NCI-H2029 (cell line): ENCODE measurements at regions not wholly inside any gene's neighbourhood (a gene's known extent, or its start where the extent isn't known, plus 50 kb on each side); places are given as distances from the start of the nearest gene placed in this dataset.
"Not testable (repeated sequence)": the region's sequence is repeated elsewhere in the genome, so short reads cannot be mapped to it uniquely, and the experiment has no call there.

Source experiments
- DNase-seq: peaks from one replicate; lab custom pipeline; 2025; lab: John Stamatoyannopoulos, UW

- DNase-seq = no peak
These were observed 728.5 kb upstream of the B3GALT2 start for GRCh38 chr1:193914871-193915270.

DNA sequence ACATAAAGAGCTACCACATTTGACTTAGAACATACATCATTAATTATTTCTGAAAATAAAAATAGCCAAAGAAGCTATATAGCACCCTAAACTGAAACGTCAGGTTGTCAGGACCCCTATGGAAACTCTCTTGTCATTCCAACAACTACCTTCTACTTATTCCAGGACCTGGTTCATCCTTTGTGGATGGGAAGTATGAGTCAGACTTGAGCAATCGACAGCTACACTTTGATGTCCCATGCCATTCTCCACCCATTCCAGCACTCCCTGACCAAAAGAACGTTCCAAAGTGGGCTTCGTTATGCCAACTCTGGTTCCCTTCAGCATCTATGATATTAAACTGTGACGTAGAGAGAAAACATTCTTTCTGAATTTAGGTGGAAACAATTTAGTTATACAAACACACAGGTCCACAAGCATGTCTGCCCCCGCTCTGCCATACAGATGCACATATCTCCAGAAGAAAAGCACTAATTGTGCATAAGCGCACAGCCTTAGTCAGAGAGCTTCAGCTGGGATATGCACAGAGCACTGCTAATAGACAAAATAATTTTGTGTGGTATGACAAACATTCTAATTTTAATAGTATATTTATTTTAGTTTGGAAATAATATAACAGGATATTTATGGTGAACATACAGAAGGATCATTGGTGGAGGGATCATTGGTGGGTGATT is 723.1 kb upstream of the B3GALT2 start:
- DNase-seq = no peak

GRCh38 chr1:193905288-193906085 is 719.1 kb upstream of the B3GALT2 start:
- no peak for DNase-seq

DNA sequence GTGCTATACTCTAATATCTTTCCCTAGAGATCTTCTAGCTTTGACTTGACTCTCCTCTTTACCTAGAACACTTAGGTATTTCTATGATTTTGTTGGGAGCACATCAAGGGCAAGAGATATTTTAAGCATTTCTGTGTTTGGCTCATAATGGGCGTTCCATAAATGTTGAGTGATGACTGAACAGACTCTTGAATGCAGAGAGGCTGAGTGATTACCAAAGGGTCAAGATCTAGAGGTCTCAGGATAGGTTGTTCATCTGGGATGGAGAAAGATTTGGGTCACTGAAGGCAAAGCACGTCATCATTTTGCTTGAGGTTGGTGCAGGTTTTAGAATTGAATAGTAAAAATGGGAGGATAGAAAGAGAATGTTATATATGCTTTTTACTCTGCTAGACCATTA is 705.4 kb upstream of the B3GALT2 start:
- no peak for DNase-seq

DNA sequence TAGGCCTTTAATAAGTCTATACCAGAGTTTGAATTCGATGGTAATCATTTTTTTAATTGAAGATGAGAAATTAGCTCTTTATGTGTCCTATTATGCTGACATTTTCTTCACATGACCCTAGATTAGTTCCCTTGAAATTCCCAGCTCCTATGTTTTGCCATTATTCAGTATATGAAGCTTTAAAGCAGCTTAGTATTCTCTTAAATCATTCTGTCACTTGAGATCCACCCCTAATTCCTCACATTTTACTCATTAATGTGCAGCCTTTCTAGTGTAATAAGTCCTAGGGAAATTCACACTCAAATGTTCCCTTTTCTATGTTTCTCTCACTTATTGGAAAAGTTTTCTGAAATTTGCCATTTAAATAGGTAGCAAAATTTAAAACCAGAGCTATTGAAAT is 704.5 kb upstream of the B3GALT2 start:
- no peak for DNase-seq

DNA sequence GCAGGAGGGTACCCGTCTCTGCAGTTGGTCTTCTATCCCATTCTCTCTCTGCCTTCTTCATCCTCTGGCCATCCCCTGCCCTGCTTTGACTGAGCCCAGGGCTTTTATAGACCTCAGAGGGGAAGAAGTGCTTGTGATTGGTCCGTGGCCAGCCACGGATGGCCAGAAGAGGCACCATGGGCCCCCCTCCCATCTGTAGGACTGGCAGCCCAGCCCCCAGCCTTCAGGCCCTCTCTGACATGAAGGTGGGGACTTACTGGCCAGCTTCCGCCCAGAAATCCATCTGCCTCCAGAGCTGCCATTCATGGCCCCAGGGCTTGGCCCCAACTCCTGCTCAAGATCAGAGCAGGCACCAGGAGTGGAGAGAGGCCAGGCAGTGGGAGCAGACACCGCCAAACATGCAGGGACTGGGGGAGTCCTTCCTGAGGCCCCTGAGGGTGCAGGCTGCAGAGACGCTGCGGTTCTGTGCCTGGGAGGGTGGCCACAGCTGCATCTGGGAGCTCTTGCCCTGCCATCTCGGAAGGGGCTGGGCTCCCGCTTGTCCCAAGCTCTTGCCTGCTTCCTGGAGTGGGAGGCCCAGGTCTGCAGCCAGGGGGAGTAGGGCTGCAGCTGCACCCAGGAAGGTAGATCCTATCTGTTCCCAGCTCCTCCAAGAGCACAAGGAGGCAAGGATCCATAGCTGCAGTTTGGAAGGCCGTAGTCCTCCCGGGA is 698.6 kb upstream of the B3GALT2 start:
- DNase-seq = no peak

GRCh38 chr1:193877920-193878319 is 691.5 kb upstream of the B3GALT2 start:
- not testable (repeated sequence) for DNase-seq

- DNase-seq = no peak
These were observed 682.0 kb upstream of the B3GALT2 start for GRCh38 chr1:193868425-193868824.

- DNase-seq = no peak
These were observed 669.8 kb upstream of the B3GALT2 start for GRCh38 chr1:193856261-193856660.

GRCh38 chr1:193850745-193851144 is 664.3 kb upstream of the B3GALT2 start:
- DNase-seq = peak; percentile 32

DNA sequence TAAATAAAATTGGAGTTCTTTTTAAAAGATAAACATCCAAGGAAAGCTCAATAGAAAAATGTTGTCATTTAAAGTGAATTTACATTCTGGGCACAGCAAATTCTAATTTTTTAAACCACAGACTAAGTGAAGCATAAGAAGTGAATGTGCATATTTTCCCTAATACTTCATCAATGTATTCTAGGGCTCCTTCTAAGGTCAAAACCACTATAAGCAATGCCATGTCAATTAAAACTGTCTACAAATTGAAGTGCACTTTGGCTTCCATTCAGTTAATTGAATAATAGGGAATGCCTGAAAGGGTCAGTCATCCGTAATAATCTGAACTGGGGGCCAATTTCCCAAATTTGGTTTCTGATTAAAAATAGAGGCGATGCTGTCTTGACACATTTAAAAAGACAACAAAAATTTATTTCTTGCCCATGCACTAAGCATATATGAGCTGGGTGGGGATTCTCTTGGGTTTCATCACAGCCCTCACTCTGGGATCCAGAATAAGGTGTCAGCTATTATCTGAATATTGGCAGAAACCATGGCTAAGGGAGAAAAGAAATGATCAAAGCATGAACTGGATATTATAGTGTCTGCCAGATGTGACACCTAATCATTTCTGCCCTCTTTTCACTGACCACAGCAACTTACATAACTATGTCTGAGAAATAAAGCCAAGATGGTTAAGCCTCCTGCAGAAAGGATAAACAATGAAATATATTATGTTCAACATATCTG is 660.6 kb upstream of the B3GALT2 start:
- DNase-seq = no peak

DNA sequence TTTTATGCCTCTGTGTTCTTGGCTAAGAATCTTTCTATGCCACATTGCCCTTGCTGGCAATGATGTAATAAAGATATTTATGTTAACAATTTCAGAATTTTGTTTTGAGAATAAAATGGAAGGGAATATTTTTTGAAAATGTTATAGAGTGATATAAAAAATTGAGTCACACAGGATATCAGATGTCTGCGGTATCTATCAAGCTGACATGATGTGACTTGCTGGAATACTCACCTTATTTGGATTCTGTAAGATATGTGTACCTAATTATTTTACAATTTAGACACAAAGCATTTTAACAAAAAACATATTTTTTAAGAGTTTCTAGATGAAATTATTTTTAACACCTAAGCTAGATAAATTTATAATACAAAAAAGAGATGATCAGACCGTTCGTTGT is 660.0 kb upstream of the B3GALT2 start:
- no peak for DNase-seq

DNA sequence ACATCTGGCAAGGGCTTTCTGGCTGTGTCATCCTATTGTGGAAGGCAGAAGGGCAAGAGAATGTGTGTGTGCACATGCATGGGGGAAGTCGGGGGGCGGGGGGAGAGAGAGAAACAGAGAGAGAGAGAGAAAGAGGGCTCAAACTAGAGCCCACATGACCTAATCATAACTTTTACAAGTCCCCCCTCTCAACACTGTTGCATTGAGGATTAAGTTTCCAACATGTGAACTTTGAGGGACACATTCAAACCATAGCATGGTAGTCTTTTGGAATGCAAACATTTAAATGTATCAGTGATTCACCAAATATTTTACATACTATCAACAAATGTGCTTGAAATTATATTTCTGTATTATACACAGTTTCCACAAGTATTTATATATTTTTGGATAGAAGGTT is 655.4 kb upstream of the B3GALT2 start:
- no peak for DNase-seq

GRCh38 chr1:193831465-193831864 is 645.1 kb upstream of the B3GALT2 start:
- no peak for DNase-seq

DNA sequence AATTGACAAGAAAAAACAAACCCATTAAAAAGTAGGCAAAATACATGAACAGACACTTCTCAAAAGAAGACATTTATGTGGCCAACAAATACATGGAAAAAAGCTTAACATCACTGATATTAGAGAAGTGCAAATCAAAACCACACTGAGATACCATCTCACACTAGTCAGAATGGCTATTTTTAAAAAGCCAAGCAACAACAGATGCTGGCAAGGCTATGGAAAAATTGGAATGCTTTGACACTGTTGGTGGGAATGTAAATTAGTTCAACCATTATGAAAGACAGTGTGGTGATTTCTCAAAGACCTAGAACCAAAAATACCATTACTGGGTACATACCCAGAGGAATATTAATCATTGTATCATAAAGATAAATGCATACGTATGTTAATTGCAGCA is 641.1 kb upstream of the B3GALT2 start:
- no peak for DNase-seq

GRCh38 chr1:193819376-193819775 is 633.0 kb upstream of the B3GALT2 start:
- no peak for DNase-seq

DNA sequence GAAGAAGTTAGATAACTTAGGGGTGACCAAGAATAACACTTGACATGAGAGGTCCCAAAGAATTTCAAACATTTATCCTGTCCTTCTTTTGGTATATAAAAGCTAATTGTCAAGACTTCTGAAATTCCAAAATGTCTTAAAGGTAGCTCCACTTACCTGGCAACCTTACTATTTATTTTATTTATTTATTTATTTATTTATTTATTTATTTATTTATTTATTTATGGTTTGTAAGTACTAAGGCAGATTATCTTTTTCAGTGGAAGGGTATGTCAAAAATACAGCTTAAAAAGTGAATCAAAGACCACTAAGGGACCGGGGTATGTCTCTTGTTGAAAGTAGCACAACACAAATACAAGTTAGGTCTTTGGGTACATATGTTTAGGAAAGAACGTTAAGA is 620.8 kb upstream of the B3GALT2 start:
- no peak for DNase-seq

DNA sequence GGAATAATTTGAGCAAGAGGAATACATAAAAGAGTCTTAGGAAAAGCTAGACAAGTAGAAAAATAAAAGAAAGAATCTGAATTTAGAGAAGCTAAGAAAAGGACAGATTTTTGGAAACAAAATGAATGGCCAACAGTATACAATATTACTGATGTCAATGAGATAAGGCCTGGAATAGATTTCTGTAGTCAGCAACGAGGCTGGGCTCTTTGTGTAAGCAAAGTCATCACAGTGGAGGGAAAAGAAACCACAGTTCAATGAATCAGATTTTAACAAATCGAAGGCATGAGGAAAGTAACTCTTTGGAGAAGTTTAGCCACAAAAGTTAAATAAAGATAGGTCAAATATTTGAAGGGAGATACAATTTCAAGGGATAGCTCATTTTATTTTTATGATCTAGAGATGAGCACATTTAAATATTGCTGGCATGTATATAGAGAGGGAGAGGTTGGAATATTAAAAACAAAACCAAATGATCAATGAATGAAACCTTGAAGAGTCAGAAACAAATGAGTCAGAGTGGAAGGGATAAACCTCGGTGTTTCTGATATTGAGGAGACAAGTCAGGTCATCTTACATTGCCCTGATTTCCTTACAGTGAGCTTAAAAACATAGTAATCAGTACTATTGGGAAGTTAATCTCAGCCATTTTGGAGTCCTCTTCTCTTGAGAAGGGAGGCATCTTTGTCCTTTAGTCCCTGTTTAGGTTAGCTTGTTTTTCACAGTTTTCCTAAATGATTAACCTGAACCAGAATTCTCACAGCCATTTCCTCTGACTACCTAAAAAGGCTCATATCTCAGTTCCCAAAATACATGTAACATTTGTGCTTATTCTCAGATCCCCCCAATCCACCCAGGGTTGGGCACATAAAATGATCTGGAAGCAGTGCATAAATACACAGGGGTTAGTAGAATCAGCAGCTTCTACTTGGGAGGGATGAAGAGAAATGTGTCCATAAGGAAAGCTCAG is 620.0 kb upstream of the B3GALT2 start:
- DNase-seq = no peak

DNA sequence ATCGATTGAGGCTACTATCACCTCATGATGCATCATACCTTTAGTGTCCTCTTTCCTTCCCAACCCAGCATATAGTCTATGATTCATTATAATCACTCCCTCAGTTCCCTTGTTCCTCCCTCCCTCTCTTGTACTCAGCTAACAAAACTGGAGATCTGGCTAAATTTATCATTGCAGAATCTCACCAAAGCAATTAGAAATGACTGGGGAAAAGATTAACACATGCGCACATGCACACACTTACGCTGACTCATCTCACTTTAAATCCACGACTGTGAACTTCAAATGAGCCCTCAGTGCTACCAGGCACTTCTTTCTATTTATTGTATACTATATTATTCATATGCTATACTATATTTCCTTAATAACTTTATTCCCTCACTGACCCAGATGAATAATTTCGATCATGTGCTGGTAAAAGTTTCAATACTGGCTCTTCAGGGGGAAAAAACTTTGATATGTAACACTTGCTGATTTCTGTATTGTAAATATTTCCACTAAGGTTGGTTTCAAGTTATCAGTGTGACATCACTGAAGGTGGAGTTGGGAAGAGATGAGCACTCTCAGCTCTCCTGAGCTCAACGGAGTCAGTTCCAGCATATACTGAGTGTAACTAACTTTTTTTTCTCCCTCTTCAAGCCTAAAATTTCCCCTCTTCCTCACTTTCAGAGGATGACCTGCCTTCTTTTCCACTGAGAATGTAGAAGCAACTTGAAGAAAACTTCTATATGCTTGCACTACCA is 613.7 kb upstream of the B3GALT2 start:
- no peak for DNase-seq

DNA sequence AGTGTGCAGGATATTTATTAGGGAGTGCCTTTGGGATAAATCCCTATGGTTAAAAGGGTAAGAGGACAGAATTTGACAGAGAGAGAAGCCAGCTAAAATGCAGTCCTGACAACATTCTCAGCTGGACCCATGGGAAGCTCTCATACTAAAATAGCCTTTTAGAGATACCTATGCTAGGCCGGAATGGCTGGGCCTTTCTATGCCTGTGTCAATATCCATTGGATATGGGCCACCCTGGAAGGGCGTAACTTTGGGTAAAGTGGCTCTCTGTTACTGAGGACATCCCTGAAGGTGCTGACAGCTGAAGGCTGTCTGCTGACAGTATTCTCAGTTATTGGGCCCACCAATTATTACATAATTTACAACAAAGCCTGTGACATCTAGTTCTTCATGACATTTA is 613.0 kb upstream of the B3GALT2 start:
- no peak for DNase-seq
